ENCODE measurements at regions not wholly inside any gene's neighbourhood (a gene's known extent, or its start where the extent isn't known, plus 50 kb on each side); places are given as distances from the start of the nearest gene placed in this dataset.
A peak's percentile ranks its signal among the peaks of the same experiment; 100 is the strongest.

GRCh38 chr12:67141296-67142018, 127.7 kb upstream of the CAND1 start (continued):
- TF ChIP-seq CTCF (IDR thresholded peaks at IDR 0.05 in 2 of 3, conservative IDR thresholded peaks at IDR 0.05 in 1 of 3; ENCODE audit: insufficient read depth in 2 of 3, low read depth in 1 of 3, low read length in 3 of 3) = no peak
- TF ChIP-seq NRF1 (conservative IDR thresholded peaks at IDR 0.05 in 1 of 2, IDR thresholded peaks at IDR 0.05 in 1 of 2) = no peak
- TF ChIP-seq ZNF24 (IDR thresholded peaks at IDR 0.05) = no peak
- no peak for TF ChIP-seq TFAM (CRISPR knock-in tag; conservative IDR thresholded peaks at IDR 0.05)
- no peak for TF ChIP-seq PPARD (CRISPR knock-in tag; IDR thresholded peaks at IDR 0.05)
- TF ChIP-seq RBM15 (IDR thresholded peaks at IDR 0.05; ENCODE audit: insufficient read depth, low read length) = no peak

GRCh38 chr12:67145692-67146091, 123.5 kb upstream of the CAND1 start:
- ChIA-PET POLR2A (no interaction called here), CTCF (ENCODE audit: low intra/inter-chr PET ratio) (no interaction called here)
- Histone ChIP-seq H3K9me1 (ENCODE audit: control insufficient read depth, insufficient read depth, low read length) (no peaks in the 10 kb centered on the region), H3K27ac (ENCODE audit: extremely low read depth, low read depth, low read length) (no peak overlapping the region), H3K4me3 (no peak overlapping the region), H2AFZ (ENCODE audit: low read depth, low read length) (no peak overlapping the region), H3K79me2 (ENCODE audit: control insufficient read depth, insufficient read depth, low read length) (no peaks in the 10 kb centered on the region), H3K4me2 (ENCODE audit: insufficient read depth, low read length) (no peak overlapping the region), H3K36me3 (ENCODE audit: control insufficient read depth, insufficient read depth, low read length) (no peaks in the 10 kb centered on the region), H4K20me1 (replicated peaks; ENCODE audit: control insufficient read depth, insufficient read depth, low read length) (no peaks in the 10 kb centered on the region), H3K9me3 (replicated peaks; ENCODE audit: control insufficient read depth, insufficient read depth, low read depth, low read length) (no peaks in the 10 kb centered on the region), H3K4me1 (replicated peaks in 1 of 2; ENCODE audit: control insufficient read depth in 2 of 2, insufficient read depth in 2 of 2, low read length in 2 of 2) (no peaks in the 10 kb centered on the region), H3K27me3 (ENCODE audit: control insufficient read depth in 2 of 2, insufficient read depth in 2 of 2, low read length in 2 of 2) (no peaks in the 10 kb centered on the region), H3K9ac (ENCODE audit: insufficient read depth in 1 of 2, low read depth in 2 of 2, low read length in 2 of 2) (no peak overlapping the region)
- peak; percentile 78 for TF ChIP-seq NFE2 (IDR thresholded peaks at IDR 0.05; ENCODE audit: low read depth)
- TF ChIP-seq SIX5 (IDR thresholded peaks at IDR 0.05; ENCODE audit: borderline replicate concordance in 1 of 2, insufficient read depth in 1 of 2, low read depth in 1 of 2, low read length in 2 of 2) = no peak
- TF ChIP-seq E2F6 (IDR thresholded peaks at IDR 0.05; ENCODE audit: borderline replicate concordance in 1 of 2, extremely low read depth in 1 of 2, insufficient read depth in 1 of 2, insufficient read length in 1 of 2, low read depth in 1 of 2, low read length in 1 of 2, poor library complexity in 1 of 2, severe bottlenecking in 1 of 2) = no peak
- no peak for TF ChIP-seq ZNF212 (CRISPR knock-in tag; IDR thresholded peaks at IDR 0.05)
- peak; percentile 31; the same call in 1 of the 2 replicates for TF ChIP-seq C11orf30 (IDR thresholded peaks at IDR 0.05; ENCODE audit: low read depth)
- TF ChIP-seq ZNF316 (IDR thresholded peaks at IDR 0.05) = peak; percentile 68
- peak; percentile 32; the same call in 1 of the 2 replicates for TF ChIP-seq MAFF (IDR thresholded peaks at IDR 0.05; ENCODE audit: low read length)
- TF ChIP-seq MAFG (tag; conservative IDR thresholded peaks at IDR 0.05) = peak; percentile 77
- 0 out of 2 replicates have a peak, but pooled peaks have one; percentile 32 for TF ChIP-seq BACH1 (tag; IDR thresholded peaks at IDR 0.05)
- FAIRE-seq = no peak
- 0% methylated on average over 3 of the region's 4 CpGs for WGBS (ENCODE audit: insufficient coverage, low coverage, missing lambda C conversion rate)
- DNase-seq (ENCODE audit: extremely low read depth in 1 of 4, low spot score in 3 of 4) = no peak
- BruUV-seq (replicated peaks) = no TSS peak
- intact Hi-C loops (cut with micrococcal nuclease) (no loop called here), in situ Hi-C loops (cut with MboI) (no loop called here)
- ATAC-seq = no peak

Measured in K562 (cell line).